DOHH2 (cell line): ENCODE measurements at regions not wholly inside any gene's neighbourhood (a gene's known extent, or its start where the extent isn't known, plus 50 kb on each side); places are given as distances from the start of the nearest gene placed in this dataset.

Source experiments
- H3F3A ChIP-seq: fragments of 200-600 bp; sonication (generic), shearing (Covaris generic); 2 replicates; pipeline ENCODE4 v1.6.0; 2016; ENCODE audit warnings: antibody characterized with exemption, mild to moderate bottlenecking; ENCODE audit not compliant: control insufficient read depth, insufficient read depth
- H3K27ac ChIP-seq: fragments of 200-600 bp; sonication (generic); 2 replicates; pipeline ENCODE4 v1.5.1; 2014; ENCODE audit warnings: low read depth, mild to moderate bottlenecking, low read length, moderate library complexity
- H3K27me3 ChIP-seq: fragments of 200-600 bp; sonication (generic); 2 replicates; pipeline ENCODE4 v1.6.1; 2014; ENCODE audit warnings: mild to moderate bottlenecking, low read length, mixed read lengths; ENCODE audit not compliant: control insufficient read depth
- H3K36me3 ChIP-seq: fragments of 200-600 bp; sonication (generic); 2 replicates; pipeline ENCODE4 v1.6.1; 2014; ENCODE audit warnings: mild to moderate bottlenecking, low read length, moderate library complexity, mixed read lengths; ENCODE audit not compliant: control insufficient read depth
- H3K4me1 ChIP-seq: fragments of 200-600 bp; sonication (generic); 2 replicates; pipeline ENCODE4 v1.6.1; 2014; ENCODE audit warnings: mild to moderate bottlenecking, low read length, mixed read lengths; ENCODE audit not compliant: control insufficient read depth
- H3K4me2 ChIP-seq: fragments of 200-600 bp; sonication (generic); 2 replicates; pipeline ENCODE4 v1.6.0; 2014; ENCODE audit warnings: mild to moderate bottlenecking, low read length, moderate library complexity
- H3K4me3 ChIP-seq: fragments of 200-600 bp; sonication (generic); 2 replicates; pipeline ENCODE4 v1.5.1; 2014; ENCODE audit warnings: mild to moderate bottlenecking, low read length, mixed read lengths
- H3K79me2 ChIP-seq: fragments of 200-600 bp; sonication (generic); 2 replicates; pipeline ENCODE4 v1.6.1; 2014; ENCODE audit warnings: mild to moderate bottlenecking, low read length, mixed read lengths; ENCODE audit not compliant: control insufficient read depth
- H3K9me2 ChIP-seq: fragments of 200-600 bp; sonication (generic); replicated peaks from 2 replicates; pipeline ENCODE4 v1.6.1; 2014; ENCODE audit warnings: mild to moderate bottlenecking, low read length, mixed read lengths; ENCODE audit not compliant: control insufficient read depth
- H3K9me3 ChIP-seq: fragments of 200-600 bp; sonication (generic); 2 replicates; pipeline ENCODE4 v1.6.1; 2014; ENCODE audit warnings: antibody characterized with exemption, low read length, mixed read lengths; ENCODE audit not compliant: control insufficient read depth, insufficient read depth
- H4K20me1 ChIP-seq: fragments of 200-600 bp; sonication (generic); 2 replicates; pipeline ENCODE4 v1.6.0; 2014; ENCODE audit warnings: low read depth, mild to moderate bottlenecking, antibody characterized with exemption, low read length, moderate library complexity; ENCODE audit not compliant: control insufficient read depth, insufficient read depth
- CTCF ChIP-seq: fragments of 200-600 bp; sonication (generic); IDR thresholded peaks from one replicate; pipeline ENCODE4 v1.5.1; 2014; ENCODE audit warnings: antibody characterized with exemption, mild to moderate bottlenecking, low read depth, low read length; ENCODE audit not compliant: poor library complexity, severe bottlenecking
- EZH2phosphoT487 ChIP-seq: fragments of 200-600 bp; sonication (generic); IDR thresholded peaks from 2 replicates; pipeline ENCODE4 v1.6.1; 2017; ENCODE audit warnings: borderline replicate concordance, mild to moderate bottlenecking, antibody characterized with exemption, low read length, moderate library complexity, mixed read lengths

- no peaks in the 10 kb centered on the region; the same call in 1 of the 2 replicates for H3K27me3 ChIP-seq
- no peak overlapping the region for H3K27ac ChIP-seq
- no peaks in the 10 kb centered on the region for H3K9me3 ChIP-seq
- H3K4me1 ChIP-seq, result no peaks in the 10 kb centered on the region
- no peaks in the 10 kb centered on the region for H4K20me1 ChIP-seq
- H3F3A ChIP-seq, result no peaks in the 10 kb centered on the region
- no peaks in the 10 kb centered on the region for H3K79me2 ChIP-seq
- H3K9me2 ChIP-seq, result no peaks in the 10 kb centered on the region
- TF ChIP-seq EZH2phosphoT487 (no peak), CTCF (no peak)
- no peaks in the 10 kb centered on the region for H3K36me3 ChIP-seq
- no peak overlapping the region for H3K4me2 ChIP-seq
- H3K4me3 ChIP-seq, result no peak overlapping the region
Observed at GRCh38 chr10:7027237-7027912, 383.5 kb downstream of the SFMBT2 start.

GRCh38 chr10:7026818-7027217 lies 384.0 kb downstream of the SFMBT2 start:
- no peaks in the 10 kb centered on the region for H3K27me3 ChIP-seq
- no peaks in the 10 kb centered on the region for H3K36me3 ChIP-seq
- no peaks in the 10 kb centered on the region for H4K20me1 ChIP-seq
- H3F3A ChIP-seq, result no peaks in the 10 kb centered on the region
- no peak overlapping the region for H3K27ac ChIP-seq
- H3K4me1 ChIP-seq, result no peaks in the 10 kb centered on the region
- H3K9me3 ChIP-seq, result no peaks in the 10 kb centered on the region
- TF ChIP-seq EZH2phosphoT487 (no peak), CTCF (no peak)
- no peaks in the 10 kb centered on the region for H3K79me2 ChIP-seq
- no peak overlapping the region for H3K4me2 ChIP-seq
- H3K4me3 ChIP-seq, result no peak overlapping the region
- H3K9me2 ChIP-seq, result no peaks in the 10 kb centered on the region

- no peaks in the 10 kb centered on the region for H3K36me3 ChIP-seq
- H3K9me2 ChIP-seq, result no peaks in the 10 kb centered on the region
- TF ChIP-seq EZH2phosphoT487 (no peak), CTCF (no peak)
- H3F3A ChIP-seq, result no peaks in the 10 kb centered on the region
- no peak overlapping the region for H3K4me2 ChIP-seq
- no peaks in the 10 kb centered on the region for H3K9me3 ChIP-seq
- H3K4me1 ChIP-seq, result no peaks in the 10 kb centered on the region
- H3K27me3 ChIP-seq, result no peaks in the 10 kb centered on the region
- H3K79me2 ChIP-seq, result no peaks in the 10 kb centered on the region
- no peaks in the 10 kb centered on the region for H4K20me1 ChIP-seq
- H3K4me3 ChIP-seq, result no peak overlapping the region
- H3K27ac ChIP-seq, result no peak overlapping the region
Observed at GRCh38 chr10:7025296-7025695, 385.5 kb downstream of the SFMBT2 start.
